NCI-H2029 (cell line): ENCODE measurements at regions not wholly inside any gene's neighbourhood (a gene's known extent, or its start where the extent isn't known, plus 50 kb on each side); places are given as distances from the start of the nearest gene placed in this dataset.

Source experiments
- DNase-seq: peaks from one replicate; lab custom pipeline; 2025; lab: John Stamatoyannopoulos, UW

GRCh38 chr2:120881981-120882788 is 146.5 kb downstream of the GLI2 start:
- DNase-seq = no peak

DNA sequence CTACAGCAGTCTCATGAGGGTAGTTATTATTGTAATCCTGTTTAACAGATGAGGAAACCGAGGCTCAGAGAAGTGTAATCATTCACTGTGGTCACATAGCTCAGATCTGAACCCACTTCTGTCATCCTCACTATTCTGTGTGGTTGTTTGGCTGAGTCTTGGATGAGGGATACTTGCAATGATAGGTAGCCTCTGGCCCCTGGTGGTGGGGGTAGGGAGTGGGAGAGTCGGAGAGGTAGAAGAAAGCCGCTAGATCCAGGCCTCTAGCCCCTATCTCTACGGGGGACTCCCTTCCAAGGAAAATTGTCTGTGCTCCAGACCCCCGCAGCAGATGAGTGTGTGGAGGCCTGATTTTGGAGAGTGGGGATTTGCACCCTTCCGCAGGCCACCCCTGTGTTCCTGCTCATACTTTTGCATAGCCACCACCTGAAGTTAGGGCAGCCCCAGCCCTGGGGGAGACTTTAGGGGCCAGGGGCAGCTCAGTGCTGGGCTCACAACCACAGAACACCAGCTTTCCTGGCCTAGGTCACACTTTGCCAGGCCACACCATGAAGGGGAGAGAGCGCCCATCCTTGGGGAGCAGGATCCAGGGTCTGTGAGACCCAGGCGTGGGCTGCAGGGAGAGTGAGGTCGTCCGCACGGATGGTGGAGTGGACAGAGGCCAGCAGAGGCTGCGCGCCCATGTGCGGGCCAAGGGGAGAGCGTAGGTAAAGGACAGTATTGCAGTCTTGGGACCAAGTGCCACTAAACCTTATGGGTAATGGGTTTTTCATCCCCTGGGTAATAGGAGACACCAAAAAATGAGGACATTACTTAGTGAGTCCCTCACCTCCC is 148.2 kb downstream of the GLI2 start:
- DNase-seq = no peak

DNA sequence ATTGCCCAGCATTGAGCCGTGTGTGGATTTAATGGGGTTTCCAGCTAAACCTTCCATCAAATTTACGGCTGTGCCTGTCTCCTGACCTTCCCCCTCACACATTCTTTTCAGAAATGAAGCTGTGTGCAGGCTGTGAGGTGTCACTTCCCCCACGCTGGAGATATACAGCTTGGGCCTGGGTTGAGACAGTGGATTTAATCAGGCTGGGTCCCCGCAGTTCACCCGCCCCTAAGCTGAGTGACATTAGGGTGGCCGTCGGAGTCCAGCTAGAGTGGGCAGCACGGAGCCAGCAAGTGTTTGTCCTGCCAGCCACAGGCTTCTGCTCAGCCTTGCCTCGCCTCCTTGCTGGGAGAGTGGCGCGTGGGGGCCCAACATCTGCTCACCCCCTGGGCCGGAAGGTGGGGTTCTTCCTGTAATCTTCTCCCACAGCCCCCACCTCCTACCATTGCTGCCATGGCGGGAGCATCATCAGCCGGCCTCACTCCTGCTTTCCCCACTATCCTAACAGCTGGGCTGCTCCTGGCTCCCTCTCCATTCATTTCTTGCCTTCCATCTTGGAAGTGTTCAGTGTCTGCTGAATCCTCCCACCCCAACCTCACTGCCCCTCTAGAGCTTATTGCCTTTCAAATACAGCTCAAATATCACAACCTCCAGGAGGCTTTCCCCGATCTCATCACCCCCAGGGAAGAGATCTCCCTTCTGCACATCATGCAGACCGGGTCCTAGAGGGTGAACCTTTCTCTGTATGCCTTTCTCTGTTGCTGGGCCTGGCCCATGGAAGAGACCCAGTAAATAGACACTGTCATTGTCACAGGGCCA is 149.0 kb downstream of the GLI2 start:
- DNase-seq = no peak

- no peak for DNase-seq
Measured at GRCh38 chr2:120885321-120885720, 149.7 kb downstream of the GLI2 start.

- DNase-seq = no peak
Measured at GRCh38 chr2:120885749-120886148, 150.1 kb downstream of the GLI2 start.

DNA sequence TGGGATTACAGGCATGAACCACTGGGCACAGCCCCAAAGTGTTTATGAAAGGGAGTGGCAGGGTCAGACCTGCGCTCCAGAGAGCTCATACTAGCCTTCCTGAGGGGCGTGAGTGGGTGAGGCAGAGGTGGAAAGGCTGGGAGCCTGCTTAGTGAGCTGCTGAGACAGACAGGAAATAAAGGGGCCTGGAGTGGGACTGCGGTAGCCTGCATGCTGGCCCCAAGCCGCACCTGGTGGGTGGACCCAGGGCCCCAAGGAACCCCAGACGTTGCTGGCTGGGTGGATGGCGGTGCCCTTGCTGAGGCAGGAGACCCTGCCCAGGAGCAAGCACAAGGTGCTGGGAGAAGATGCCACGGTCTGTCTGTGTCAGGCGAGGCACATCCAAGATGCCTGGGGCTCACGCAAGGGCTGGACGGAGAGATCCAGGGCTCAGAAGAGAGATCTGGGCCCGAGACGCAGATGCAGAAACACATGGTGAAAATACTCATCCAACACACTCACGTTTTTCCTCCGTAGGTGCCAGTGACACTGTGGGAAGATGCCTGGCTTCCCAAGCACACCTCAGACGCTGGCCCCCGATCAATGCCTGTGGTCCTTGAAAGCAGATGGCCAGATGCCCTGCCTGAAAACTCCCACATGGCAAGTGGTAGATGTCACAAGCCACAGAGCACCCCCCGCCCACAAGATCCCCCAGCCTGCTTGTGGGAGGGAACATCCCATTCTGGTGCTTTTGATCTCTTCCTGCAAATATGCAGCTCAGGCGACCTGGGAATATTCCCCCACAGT is 151.1 kb downstream of the GLI2 start:
- no peak for DNase-seq

GRCh38 chr2:120887320-120887697 is 151.6 kb downstream of the GLI2 start:
- no peak for DNase-seq

DNA sequence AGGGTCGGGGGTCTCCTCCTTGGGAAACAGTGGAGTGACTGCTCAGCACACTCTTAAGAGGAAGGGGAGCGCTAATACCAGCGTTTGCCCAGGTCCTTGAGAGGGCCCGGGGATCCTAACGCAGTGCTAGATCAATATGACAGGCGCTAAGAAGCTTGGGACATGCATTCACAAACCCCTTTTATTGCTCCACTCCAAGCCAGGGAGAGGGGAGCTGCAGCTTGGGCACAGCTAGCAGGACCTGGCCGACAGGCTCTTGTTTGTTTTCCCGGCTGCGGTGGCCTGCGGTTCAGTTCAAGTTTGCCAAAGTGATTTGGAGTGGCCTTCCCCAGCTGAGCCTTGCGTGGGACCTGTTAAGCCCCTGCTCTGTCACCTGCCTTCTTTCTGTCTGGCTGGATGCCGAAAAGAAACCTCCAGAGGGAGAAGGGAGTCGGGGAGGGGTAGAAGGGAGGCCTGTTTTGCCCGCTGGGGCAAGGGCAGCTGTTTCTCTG is 152.1 kb downstream of the GLI2 start:
- DNase-seq = peak; percentile 31

- no peak for DNase-seq
Measured at GRCh38 chr2:120888851-120889250, 153.2 kb downstream of the GLI2 start.

DNA sequence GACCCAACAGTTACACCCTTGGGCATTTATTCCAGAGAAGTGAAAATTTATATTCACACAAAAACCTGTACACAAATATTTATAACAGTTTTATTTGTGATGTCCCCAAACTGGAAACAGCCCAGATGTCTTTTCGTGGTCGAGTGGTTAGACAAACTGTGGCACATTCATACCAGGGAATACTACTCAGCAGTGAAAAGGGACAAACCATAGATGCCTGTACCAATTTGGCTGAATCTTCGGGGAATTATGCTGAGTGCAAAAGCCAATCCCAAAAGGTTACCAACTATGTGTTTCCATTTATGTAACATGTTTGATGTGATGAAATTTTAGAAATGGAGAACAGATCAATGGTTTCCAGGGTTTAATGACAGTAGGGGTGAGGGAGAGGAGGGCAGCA is 154.3 kb downstream of the GLI2 start:
- no peak for DNase-seq

GRCh38 chr2:120890566-120891360 is 155.1 kb downstream of the GLI2 start:
- DNase-seq = no peak

GRCh38 chr2:120892271-120892966 is 156.8 kb downstream of the GLI2 start:
- DNase-seq = no peak

DNA sequence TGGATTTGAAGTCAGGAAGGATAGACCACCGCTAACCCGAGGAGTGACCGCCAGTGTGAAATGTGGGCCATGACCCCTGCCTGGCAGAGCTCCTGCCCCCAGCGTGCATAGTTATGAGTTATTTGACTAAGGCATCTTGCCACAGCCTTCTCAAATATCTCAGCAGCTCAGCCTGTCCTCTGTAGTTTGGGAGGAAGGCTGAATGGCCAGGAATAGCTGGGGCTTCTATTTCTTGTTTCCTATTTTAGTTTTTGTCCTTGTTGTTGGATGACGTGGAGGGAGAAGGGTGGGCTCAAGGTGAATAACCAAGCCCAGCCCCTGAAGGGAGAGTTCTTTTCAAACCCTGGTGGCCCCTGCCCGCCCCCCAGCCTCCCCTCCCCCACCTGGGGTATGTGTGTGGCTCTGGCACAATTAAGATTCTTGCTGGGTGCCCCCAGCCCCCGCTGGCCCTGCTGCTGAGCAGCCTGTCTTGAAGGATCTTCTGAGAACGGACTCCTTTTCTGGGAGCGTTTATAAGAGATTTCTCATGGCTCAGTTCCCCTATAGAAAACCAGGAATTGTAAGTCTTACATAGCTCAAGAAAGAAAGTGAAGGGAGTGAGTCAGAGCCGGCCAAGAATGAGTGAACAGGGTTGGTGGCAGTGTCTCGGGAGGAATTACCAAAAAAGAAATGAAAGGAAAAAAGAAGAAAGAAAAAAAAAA is 157.4 kb downstream of the GLI2 start:
- DNase-seq = no peak

- no peak for DNase-seq
Measured at GRCh38 chr2:120893811-120894584, 158.3 kb downstream of the GLI2 start.

- DNase-seq = no peak
Measured at GRCh38 chr2:120894966-120895365, 159.3 kb downstream of the GLI2 start.

GRCh38 chr2:120896126-120896525 is 160.5 kb downstream of the GLI2 start:
- DNase-seq = no peak

DNA sequence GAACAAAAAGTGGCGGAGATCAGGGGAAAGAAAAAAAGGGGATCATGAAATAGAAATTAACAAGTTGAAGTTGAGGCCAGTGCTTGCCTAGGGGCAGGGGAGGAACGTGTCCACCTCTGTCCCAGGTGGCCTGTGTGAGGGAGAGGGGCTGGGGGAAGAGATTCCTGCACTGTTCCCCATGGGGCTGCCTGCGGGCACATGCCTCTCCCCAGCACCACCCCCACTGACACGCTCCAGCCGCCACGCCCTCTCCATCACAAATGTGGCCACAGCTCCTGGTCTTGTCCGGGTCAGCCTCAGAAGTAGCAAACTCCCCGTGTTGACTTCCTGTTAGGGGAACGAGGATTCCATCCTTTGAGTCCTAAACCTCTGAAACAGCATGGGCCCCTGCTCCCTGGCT is 161.2 kb downstream of the GLI2 start:
- no peak for DNase-seq

GRCh38 chr2:120897399-120897798 is 161.7 kb downstream of the GLI2 start:
- no peak for DNase-seq

DNA sequence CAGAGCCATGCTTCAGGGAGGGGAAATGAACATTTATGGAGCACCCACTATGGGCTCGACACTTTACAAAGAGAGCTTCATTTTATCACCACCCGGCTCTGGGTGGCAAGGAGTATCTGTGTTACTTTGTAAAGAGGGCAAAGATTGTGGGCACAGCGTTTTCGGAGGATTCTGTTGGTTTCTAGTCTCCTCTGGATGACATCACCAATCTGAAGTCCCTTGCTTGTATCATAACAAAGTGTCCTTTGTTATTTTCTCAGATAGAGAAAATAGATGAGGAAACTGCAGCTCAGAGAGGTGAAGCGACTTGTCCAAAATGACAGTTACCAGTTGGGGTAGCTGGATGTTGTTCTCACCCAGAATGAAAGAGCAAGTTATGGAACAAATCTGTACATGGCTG is 162.8 kb downstream of the GLI2 start:
- DNase-seq = no peak
